IPS-15b (cell line): ENCODE measurements at regions not wholly inside any gene's neighbourhood (a gene's known extent, or its start where the extent isn't known, plus 50 kb on each side); places are given as distances from the start of the nearest gene placed in this dataset.

Experiments
- H3K27me3 ChIP-seq: one replicate; pipeline ENCODE4 v1.6.1; 2013; ENCODE audit warnings: low read length; ENCODE audit not compliant: control insufficient read depth, insufficient read depth
- H3K36me3 ChIP-seq: one replicate; pipeline ENCODE4 v1.6.1; 2013; ENCODE audit warnings: low read length; ENCODE audit not compliant: control insufficient read depth, insufficient read depth
- H3K4me1 ChIP-seq: one replicate; pipeline ENCODE4 v1.6.1; 2013; ENCODE audit warnings: mild to moderate bottlenecking, low read length; ENCODE audit not compliant: control insufficient read depth, insufficient read depth
- H3K4me3 ChIP-seq: one replicate; pipeline ENCODE4 v1.5.1; 2013; ENCODE audit warnings: low read depth, low read length
- H3K9ac ChIP-seq: one replicate; pipeline ENCODE4 v1.6.1; 2013; ENCODE audit warnings: low read depth, mild to moderate bottlenecking, low read length
- H3K9me3 ChIP-seq: one replicate; pipeline ENCODE4 v1.6.1; 2013; ENCODE audit warnings: mild to moderate bottlenecking, low read length; ENCODE audit not compliant: control insufficient read depth, insufficient read depth

GRCh38 chr6:119821380-119821779, 471.8 kb upstream of the MAN1A1 start:
- Histone ChIP-seq H3K4me1 (no peaks in the 10 kb centered on the region), H3K9ac (no peak overlapping the region), H3K36me3 (no peaks in the 10 kb centered on the region), H3K27me3 (no peaks in the 10 kb centered on the region), H3K9me3 (no peaks in the 10 kb centered on the region), H3K4me3 (no peak overlapping the region)

GRCh38 chr6:119818876-119819275, 469.3 kb upstream of the MAN1A1 start:
- Histone ChIP-seq H3K36me3 (no peaks in the 10 kb centered on the region), H3K9ac (no peak overlapping the region), H3K27me3 (no peaks in the 10 kb centered on the region), H3K4me3 (no peak overlapping the region), H3K9me3 (no peaks in the 10 kb centered on the region), H3K4me1 (no peaks in the 10 kb centered on the region)

- Histone ChIP-seq H3K4me1 (no peaks in the 10 kb centered on the region), H3K36me3 (no peaks in the 10 kb centered on the region), H3K9me3 (no peaks in the 10 kb centered on the region), H3K4me3 (no peak overlapping the region), H3K27me3 (no peaks in the 10 kb centered on the region), H3K9ac (no peak overlapping the region)
These were observed 465.2 kb upstream of the MAN1A1 start for GRCh38 chr6:119814609-119815400.

GRCh38 chr6:119802464-119802863, 452.9 kb upstream of the MAN1A1 start:
- Histone ChIP-seq H3K36me3 (no peaks in the 10 kb centered on the region), H3K27me3 (no peaks in the 10 kb centered on the region), H3K9me3 (no peaks in the 10 kb centered on the region), H3K4me1 (peaks cover 5% of the 10 kb centered on the region), H3K9ac (no peak overlapping the region), H3K4me3 (no peak overlapping the region)

- H3K36me3 ChIP-seq: no peaks in the 10 kb centered on the region
These were observed 451.5 kb upstream of the MAN1A1 start for GRCh38 chr6:119801056-119801455.

GRCh38 chr6:119800526-119800925, 451.0 kb upstream of the MAN1A1 start:
- H3K4me1 ChIP-seq: peaks cover 5% of the 10 kb centered on the region
- H3K36me3 ChIP-seq: no peaks in the 10 kb centered on the region
- no peaks in the 10 kb centered on the region for H3K9me3 ChIP-seq
- no peak overlapping the region for H3K9ac ChIP-seq
- no peaks in the 10 kb centered on the region for H3K27me3 ChIP-seq
- no peak overlapping the region for H3K4me3 ChIP-seq

More at GRCh38 chr6:119801056-119801455, 451.5 kb upstream of the MAN1A1 start:
- no peaks in the 10 kb centered on the region for H3K27me3 ChIP-seq
- H3K9me3 ChIP-seq: no peaks in the 10 kb centered on the region
- no peak overlapping the region for H3K4me3 ChIP-seq
- no peak overlapping the region for H3K9ac ChIP-seq
- peaks cover 5% of the 10 kb centered on the region for H3K4me1 ChIP-seq

GRCh38 chr6:119799596-119800509, 450.3 kb upstream of the MAN1A1 start:
- Histone ChIP-seq H3K4me1 (peaks cover 5% of the 10 kb centered on the region), H3K9ac (no peak overlapping the region), H3K27me3 (no peaks in the 10 kb centered on the region), H3K36me3 (no peaks in the 10 kb centered on the region), H3K4me3 (no peak overlapping the region), H3K9me3 (no peaks in the 10 kb centered on the region)

GRCh38 chr6:119791736-119792135, 442.2 kb upstream of the MAN1A1 start:
- H3K9ac ChIP-seq: no peak overlapping the region
- H3K27me3 ChIP-seq: no peaks in the 10 kb centered on the region
- H3K4me3 ChIP-seq: no peak overlapping the region
- no peaks in the 10 kb centered on the region for H3K4me1 ChIP-seq
- no peaks in the 10 kb centered on the region for H3K9me3 ChIP-seq
- no peaks in the 10 kb centered on the region for H3K36me3 ChIP-seq

- Histone ChIP-seq H3K9ac (no peak overlapping the region), H3K4me3 (no peak overlapping the region), H3K27me3 (no peaks in the 10 kb centered on the region)
These were observed 431.8 kb upstream of the MAN1A1 start for GRCh38 chr6:119781365-119781764.

GRCh38 chr6:119768201-119768600, 418.6 kb upstream of the MAN1A1 start:
- no peak overlapping the region for H3K9ac ChIP-seq

More at GRCh38 chr6:119781365-119781764, 431.8 kb upstream of the MAN1A1 start:
- Histone ChIP-seq H3K9me3 (no peaks in the 10 kb centered on the region), H3K36me3 (no peaks in the 10 kb centered on the region), H3K4me1 (no peaks in the 10 kb centered on the region)

GRCh38 chr6:119764927-119765681, 415.5 kb upstream of the MAN1A1 start:
- Histone ChIP-seq H3K9ac (no peak overlapping the region), H3K9me3 (no peaks in the 10 kb centered on the region), H3K4me1 (peaks cover 2% of the 10 kb centered on the region), H3K4me3 (no peak overlapping the region), H3K27me3 (no peaks in the 10 kb centered on the region), H3K36me3 (no peaks in the 10 kb centered on the region)

More at GRCh38 chr6:119768201-119768600, 418.6 kb upstream of the MAN1A1 start:
- H3K4me1 ChIP-seq: peaks cover 2% of the 10 kb centered on the region
- H3K27me3 ChIP-seq: no peaks in the 10 kb centered on the region
- no peaks in the 10 kb centered on the region for H3K36me3 ChIP-seq
- no peaks in the 10 kb centered on the region for H3K9me3 ChIP-seq
- no peak overlapping the region for H3K4me3 ChIP-seq
